Effector CD4-positive, alpha-beta T cell (primary cell): ENCODE measurements at regions not wholly inside any gene's neighbourhood (a gene's known extent, or its start where the extent isn't known, plus 50 kb on each side); places are given as distances from the start of the nearest gene placed in this dataset.

Experiments used
- DNase-seq: peaks from one replicate; pipeline ENCODE4 v3.0.0-alpha.2; 2020

DNA sequence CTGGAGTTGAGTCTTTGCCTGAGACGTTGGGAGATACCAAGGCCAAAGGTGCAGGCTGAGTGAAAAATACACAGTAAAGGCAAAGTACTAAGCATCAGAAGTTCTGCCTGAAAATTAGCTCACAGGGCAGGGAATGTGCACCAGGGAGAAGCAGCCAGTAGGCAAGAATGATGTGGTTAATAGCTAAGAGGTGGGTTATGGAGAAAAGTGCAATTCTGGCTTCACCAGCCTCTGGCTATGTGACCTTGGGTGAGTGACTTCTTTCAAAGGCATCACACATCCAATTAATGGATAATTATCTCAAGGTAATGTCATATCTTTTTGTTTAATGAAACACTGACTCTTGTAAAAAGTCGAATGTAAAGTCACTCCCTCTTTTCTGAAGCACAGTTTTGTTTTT, 230.7 kb upstream of the FGGY start:
- DNase-seq, result no peak

GRCh38 chr1:59070610-59071009, 226.3 kb upstream of the FGGY start:
- DNase-seq, result no peak

- DNase-seq, result no peak
Observed at GRCh38 chr1:59071289-59071688, 225.6 kb upstream of the FGGY start.

GRCh38 chr1:59071876-59072582, 224.9 kb upstream of the FGGY start:
- DNase-seq, result no peak

DNA sequence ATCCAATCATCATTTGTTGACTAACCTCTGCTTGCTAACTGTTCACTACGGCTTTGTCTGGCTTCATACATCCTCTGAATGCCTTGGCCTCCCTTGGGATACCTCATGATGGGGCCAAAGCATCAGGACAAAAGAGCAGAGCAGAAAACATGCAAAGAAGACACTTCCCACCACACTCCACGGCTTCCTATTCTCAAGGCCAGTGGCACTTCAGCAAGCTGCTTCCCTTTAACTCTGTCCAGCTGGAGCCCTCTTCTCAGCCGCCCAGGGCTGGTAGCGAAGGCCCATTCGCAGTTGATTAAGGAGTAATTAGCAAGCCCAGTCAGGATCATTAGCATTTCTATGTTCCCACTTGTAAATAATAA, 224.3 kb upstream of the FGGY start:
- no peak for DNase-seq

DNA sequence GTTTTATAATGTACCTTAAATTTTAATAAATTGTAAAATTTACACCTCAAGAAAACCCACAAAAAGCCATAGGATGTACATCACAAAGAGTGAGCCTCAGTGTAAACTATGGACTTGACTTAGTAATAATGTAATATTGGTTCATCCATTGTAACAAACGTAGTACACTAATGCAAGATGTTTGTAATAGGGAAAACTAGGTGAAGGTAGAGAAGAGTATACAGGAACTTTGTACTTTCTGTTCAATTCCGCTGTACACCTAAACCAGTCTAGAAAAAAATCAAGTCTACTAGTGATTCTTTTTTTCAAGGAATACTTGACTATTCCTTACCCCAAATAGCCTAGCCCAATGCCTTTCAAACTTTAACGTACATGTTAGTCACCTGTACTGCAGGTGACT, 222.3 kb upstream of the FGGY start:
- no peak for DNase-seq

- no peak for DNase-seq
Observed at GRCh38 chr1:59075021-59075420, 221.9 kb upstream of the FGGY start.

DNA sequence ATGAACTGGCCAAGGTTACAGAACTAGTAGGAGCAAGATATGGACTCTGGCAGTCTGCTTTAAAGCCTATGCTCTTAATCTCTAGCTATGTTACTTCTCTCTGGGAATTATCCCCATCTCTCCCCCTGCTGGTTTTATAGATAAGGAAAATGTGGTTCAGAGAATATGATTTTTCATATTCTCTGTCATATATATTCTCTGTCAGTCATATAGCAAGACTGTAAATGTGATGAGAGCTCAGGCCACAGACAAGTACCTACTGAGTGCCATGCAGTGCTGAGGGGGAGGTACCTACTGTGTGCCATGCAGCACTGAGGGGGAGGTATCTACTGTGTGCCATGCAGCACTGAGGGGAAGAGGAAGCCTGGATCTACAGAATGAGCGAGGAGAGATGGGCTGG, 220.3 kb upstream of the FGGY start:
- DNase-seq, result no peak

DNA sequence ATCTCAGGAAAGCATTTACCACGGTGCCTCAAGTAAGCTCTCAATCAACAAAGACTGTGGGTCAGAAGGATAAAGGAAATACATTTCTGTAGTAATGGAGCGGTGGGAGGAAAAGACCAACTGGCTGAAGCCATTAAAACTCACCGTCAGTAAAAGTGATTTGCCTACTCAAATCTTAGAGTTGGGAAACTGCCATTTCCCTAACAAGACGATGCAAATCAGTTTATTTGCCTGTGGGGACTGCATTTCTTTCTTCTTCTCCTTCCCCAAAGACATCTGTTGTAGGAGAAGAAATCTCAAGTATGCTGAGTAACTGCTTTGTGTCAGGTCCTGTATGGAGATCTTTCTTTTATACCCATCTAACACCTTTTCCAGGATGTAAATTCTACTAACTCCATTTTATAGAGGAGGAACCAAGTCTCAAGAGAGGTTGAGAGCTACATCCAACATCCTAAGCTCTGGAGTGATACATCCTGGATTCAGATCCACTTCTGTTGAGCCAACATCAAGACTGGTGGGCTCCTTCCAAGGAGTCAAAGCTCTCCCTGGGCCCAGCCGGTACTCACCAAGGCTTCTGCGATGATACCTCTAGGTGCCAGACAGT, 219.3 kb upstream of the FGGY start:
- no peak for DNase-seq

DNA sequence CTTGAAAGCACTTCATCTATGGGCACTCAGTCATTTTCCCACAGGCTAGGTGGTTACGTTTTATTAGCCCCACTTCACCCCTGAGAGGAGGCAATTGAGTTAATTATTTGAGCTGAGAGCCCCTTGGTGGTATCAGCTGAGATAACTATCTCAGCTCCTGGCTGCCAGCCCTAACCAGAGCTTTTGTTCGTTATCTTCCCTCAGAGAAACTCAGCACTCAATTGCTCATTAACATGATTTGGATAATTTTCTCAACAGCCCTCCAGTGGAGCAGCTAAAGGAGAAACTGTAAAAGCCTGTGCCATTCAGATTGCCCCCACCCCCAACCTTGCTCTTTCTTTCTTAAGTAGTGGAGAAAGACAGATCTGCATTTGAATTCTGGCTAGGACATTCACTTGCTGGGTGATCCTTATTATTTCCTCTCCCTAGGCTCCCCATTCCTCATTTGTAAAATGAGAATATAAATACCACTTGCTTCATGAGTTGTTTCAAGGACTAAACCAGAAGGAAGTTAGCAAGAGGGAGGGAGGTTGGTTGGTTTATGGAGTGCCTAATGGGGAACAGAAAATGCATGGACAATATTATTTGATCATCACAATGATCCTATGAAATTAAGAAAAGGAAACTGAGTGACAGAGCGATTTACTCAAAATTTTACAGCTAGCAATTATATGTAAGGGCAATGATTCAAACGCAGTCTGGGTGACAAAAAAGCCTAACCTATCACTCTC, 218.7 kb upstream of the FGGY start:
- DNase-seq, result no peak

GRCh38 chr1:59078866-59079265, 218.0 kb upstream of the FGGY start:
- no peak for DNase-seq

DNA sequence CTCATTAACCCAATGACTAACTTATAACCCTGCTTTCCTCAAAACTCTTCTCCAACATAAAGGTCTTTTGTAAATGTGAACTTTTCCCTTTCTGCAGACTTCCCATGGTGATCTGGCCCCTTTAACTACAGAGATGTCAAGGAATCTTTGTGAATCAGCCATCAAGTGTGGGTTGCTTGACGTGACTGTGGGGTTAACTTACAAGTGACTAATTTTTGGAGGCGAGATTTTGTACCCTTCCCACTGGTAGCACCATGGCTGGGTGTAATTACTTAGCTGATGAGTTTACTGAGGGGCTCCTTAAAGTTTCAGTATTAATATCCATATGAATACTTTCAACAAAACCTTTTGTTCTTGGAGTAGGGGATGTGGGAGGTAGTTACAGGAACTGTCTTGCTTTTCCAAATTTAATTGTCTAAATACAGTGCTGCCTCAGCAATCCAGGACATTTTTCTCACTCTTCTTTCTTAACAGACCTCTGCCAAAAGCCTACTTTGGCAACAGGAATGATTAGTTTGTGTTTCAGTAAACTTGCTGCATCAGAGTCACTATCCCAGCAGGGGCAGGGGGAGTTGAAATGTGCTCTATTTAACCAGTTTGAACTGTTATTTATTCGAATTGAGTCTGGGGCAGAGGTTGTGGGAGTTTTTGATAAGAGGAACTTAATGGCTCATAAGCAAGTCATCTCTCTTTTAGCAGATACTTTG, 217.3 kb upstream of the FGGY start:
- no peak for DNase-seq

DNA sequence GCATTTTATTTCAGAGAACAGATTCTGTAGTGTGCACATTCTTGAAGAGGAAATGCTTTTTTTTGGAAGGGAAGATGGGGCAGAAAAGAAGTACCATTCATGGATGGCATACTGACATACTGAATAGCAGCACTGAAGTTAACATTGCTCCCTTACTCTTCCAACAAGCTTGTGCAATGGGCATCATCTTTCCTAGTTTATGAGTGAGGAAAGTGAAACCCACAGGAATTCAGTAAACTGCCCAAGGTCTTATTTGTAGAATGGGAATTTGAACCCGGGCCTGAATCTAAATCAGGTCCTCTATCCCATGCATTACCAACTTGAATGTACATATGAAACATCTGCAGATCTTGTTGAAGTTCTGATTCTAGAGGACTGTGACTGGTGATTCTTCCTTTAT, 215.7 kb upstream of the FGGY start:
- no peak for DNase-seq

DNA sequence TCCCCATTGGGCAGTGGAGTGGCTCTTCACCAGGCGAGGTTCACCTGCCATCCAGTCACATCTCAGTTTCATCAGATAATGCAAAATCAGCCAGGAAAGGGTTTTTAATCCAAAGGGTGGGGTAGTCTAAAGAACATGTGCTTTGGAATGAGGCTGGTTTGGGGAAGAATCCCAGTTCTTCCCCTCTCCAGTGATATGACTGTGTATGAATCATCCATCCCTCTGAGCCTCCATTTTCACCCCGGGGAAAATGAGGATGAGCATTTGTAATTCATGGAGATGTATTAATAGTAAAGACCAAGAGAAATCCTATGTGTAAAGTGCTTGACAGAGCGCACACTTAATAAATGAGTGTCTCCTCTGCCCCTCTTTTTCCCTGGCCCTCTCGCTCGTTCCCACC, 215.1 kb upstream of the FGGY start:
- no peak for DNase-seq

DNA sequence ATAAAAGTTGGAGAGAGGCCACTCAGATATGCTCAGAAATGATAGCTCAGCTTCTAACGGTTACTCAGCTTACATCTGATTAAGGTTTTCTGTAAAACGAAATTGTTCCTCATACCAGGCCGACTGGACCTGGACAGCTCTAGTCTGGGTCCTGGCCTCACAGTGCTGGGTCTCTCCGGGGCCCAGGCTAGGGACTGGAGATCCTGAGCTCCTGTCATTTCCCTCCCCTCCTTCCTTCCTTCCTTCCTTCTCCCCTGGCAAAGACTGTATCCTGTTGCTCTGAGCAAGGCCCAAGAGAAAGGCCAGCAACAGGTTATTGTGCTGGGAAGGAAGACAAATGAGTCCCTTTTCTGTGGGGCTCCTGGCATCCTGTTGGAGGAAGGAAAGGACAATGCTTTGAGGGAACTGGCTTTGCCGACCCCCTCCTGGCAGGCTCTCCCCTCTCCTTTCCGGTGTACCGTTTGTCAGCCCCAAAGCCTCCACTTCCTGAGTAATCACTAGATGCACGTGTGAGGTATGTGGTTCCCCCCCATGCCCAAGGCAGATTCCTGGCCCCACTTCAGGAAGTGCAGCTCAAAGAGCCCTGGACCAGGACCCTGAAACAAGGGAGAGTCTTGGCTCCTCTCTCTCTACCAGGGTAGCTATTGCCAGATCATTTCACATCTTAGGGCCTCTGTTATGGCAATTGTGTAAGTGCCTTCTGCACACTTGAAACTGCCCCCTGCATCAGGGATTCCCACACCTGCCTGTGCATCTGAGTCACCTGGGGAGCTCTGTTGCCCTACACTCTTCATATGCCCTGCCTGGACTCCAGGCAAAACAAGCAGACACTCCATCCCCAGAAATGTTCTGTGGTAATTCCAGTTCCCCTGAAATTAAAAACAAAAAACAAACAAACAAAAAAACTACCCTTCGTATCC, 212.7 kb upstream of the FGGY start:
- DNase-seq, result no peak

GRCh38 chr1:59085101-59085500, 211.8 kb upstream of the FGGY start:
- DNase-seq, result no peak

- no peak for DNase-seq
Observed at GRCh38 chr1:59089036-59089798, 207.7 kb upstream of the FGGY start.

- no peak for DNase-seq
Observed at GRCh38 chr1:59089922-59090457, 206.9 kb upstream of the FGGY start.

DNA sequence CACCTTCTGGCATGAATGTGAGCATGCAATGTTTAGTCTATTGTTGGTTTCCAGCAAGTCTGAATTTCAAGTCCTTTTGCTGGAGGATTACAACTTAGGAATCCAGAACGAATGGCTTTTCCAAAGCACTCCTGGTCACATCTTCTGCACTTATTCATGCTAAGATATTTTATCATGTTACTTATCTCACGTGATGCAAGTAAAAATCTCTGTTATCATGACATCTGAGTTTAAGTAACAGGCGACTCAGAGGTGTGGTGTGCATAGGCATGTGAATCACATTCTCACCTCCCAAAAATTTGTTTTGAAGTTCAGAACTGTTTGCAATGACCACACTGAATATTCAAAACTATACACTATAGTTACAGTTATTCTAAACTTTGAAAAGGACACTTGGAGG, 204.8 kb upstream of the FGGY start:
- no peak for DNase-seq

- no peak for DNase-seq
Observed at GRCh38 chr1:59094001-59094400, 202.9 kb upstream of the FGGY start.

DNA sequence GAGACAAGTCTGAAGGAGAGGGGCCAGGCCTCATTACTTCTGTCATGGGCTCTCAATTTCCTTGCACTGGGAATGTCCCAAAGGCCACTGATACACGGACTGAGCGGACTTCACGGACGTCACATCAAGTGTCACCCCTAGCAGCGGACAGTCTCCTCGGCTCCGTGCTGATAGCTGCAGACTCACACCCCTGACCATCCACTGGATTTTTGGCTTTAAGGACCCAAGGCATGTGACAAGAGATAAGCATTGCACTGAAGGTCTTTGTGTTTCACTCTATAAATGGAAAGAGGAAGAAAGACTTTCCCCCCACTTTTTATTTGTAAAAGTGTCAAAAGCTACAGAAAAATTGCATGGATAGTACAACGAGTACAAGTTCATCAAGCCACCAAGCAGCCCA, 200.4 kb upstream of the FGGY start:
- no peak for DNase-seq

DNA sequence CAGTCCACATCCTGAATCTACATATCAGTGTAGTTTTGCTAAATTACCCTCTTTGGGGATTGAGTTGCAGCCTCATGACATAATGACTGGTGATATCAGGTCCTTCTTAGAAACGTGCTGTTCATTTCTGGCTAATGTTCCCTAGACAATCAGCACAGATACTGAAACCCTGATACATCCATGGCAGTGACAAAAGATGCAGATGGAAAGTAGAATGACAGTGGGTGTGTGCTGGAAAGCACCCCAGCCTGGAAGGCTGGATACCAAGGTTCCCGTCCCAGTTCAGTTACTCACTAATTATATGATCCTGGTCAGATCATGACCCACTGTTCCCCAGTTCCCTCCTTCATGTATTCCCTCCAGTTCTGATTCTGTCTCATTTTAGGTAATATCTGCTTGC, 198.2 kb upstream of the FGGY start:
- DNase-seq, result no peak
